DMS79 treated with DMSO at 0.1 percent for 48 hours (cell line): ENCODE measurements at regions not wholly inside any gene's neighbourhood (a gene's known extent, or its start where the extent isn't known, plus 50 kb on each side); places are given as distances from the start of the nearest gene placed in this dataset.
"Not testable (repeated sequence)": the region's sequence is repeated elsewhere in the genome, so short reads cannot be mapped to it uniquely, and the experiment has no call there.

Source experiments
- DNase-seq: peaks from one replicate; lab custom pipeline; 2025; lab: John Stamatoyannopoulos, UW

DNA sequence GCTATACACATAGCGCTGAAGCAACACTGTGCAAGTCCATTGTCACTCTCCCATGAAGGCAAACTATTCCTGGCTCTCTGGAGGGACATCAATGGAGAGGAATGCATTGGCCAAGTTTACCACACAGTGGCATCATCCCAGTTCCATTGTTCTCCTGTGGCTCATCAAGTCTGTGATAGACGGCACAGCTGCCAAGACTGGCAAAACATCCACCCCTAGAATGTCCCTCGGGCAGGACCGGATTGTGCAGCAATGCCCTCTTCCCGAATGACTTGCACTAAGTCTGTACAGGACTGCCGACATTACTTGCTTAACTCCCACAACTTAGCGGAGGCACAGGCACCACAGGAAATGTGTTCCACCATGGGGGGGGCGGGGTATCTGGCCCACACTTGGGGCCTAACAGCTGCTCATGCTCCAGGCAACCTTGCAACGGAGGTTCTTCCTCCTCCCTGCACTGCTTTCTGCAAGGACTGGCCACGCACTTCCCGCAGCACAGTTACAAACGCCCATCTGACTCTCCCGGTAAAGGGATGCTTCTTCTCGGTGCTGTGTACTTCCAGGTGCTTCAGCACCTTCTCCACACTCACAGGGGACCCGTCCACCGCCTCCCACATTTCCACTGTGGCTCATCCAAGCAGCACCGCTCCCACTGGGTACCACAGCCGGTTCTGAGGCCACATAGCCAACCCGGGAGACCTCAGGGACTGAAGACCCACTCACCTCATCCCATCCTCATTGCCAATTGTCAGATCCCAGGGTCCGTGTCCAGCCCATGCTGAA, 1309.6 kb upstream of the RAG2 start:
- DNase-seq: no peak

DNA sequence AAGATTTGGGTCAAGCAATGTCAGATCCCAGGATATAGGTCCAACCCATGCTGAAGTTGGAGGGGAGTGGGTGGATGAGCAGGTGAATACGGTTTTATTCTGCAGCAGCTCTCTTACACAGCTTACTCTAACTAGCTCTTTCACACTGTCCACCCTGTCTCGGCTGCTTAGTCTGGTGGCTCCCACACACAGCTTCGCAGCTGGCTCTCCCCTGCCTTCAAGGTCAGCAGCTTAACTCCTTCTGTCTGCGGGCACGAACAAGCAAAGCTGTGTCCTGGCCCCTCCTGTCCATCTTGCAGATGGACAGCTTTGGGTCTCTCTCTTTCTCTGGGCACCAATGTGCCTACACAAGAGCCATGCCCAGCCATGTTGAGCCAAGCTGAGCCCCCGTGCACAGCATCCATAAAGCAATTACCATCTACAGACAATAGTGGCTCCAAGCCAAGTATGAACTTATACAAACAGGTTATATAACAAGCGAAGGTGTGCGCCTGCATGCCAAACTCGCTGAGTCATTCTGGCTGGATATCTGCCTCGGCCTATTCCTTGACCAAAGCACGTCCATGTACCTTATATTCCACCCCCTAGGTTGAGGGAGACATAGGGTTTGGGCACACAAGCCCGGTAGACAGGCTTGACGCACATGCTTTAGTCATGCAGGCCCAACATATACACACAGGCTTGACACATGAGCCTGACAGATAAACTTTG, 1307.8 kb upstream of the RAG2 start:
- DNase-seq: no peak

DNA sequence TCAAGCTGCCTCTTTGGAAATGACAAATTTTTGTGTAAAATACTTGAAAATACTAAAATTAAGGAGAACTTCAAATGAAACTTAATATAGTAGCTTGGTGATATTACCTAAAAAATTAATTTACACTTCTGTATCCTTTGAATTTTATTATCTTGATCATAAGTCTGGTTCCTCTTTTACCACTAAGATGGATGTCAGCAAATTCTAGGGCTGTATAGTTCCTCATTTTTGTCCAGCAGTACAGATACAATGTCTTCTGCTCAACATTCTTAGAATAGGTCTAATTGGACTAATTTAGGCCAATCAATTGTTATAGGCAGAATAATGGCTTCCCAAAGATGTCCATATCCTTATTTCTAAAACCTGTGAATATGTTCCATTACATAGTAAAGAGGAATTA, 1298.0 kb upstream of the RAG2 start:
- DNase-seq: no peak

DNA sequence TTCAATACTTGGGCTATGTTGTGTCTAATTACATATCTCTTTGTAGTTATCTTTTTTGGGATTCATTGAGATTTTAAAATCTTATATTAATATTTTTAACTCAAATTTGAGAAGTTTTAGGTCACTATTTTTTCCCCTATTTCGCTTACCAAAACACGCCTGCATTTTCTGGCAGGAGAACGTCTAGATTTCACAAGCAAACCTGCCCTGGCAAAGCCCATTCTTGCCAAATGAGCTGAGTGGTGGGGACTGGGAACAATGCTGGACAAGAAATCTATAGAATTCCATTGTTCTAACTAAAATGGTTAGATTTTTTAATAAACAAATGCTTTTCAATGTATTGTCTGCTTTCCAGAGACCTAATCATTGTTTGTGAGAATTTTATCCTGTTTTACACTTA, 1283.7 kb upstream of the RAG2 start:
- no peak for DNase-seq

DNA sequence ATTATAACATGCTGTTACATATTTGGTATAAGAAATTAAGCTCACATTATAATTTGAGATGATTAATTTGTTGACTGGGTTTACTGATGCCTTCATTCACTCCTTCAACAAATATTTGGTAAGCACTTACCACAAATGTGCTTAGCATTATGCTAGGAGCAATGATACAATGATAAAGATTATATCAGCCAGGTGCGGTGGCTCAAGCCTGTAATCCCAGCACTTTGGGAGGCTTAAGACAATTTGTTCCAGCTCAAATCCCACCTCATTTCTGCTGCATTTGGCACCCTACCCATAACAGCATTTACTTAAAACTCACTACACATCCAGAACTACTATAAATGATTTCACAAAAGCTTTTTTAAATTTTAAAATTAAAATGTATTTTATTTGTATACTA, 1263.6 kb upstream of the RAG2 start:
- DNase-seq: no peak

DNA sequence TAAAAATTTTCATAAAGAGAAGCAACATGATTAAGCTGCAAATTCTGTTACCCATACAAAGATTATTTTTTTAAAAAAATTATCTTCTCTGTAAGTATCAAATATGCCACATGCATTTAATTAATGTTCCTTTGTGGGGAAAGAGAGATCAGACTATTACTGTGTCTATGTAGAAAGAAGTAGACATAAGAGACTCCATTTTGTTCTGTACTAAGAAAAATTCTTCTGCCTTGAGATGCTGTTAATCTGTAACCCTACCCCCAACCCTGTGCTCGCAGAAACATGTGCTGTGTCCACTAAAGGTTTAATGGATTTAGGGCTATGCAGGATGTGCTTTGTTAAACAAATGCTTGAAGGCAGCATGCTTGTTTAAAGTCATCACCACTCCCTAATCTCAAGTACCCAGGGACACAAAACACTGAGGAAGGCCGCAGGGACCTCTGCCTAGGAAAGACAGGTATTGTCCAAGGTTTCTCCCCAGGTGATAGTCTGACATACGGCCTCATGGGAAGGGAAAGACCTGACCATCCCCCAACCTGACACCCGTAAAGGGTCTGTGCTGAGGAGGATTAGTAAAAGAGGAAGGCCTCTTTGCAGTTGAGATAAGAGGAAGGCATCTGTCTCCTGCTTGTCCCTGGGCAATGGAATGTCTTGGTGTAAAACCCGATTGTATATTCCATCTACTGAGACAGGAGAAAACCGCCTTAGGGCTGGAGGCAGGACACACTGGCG, 1260.9 kb upstream of the RAG2 start:
- DNase-seq: not testable (repeated sequence)

DNA sequence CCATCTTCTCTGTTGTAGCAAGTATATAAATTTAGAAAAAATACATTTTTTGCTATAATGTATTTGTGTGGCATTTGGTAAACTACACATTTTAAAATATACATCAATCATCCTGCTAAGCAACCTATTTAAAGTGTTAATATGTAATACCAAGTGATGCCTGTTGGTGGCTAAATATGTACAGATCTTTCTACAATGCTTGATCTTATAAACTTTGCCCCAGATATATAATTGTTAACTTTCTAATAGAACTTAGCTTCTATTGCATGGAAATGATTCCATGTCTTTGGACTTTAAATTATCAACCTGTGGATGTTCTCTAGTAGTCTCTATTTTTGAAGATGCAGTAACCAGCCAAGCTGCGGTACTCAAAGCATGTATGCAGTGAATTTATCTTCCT, 1260.4 kb upstream of the RAG2 start:
- no peak for DNase-seq

DNA sequence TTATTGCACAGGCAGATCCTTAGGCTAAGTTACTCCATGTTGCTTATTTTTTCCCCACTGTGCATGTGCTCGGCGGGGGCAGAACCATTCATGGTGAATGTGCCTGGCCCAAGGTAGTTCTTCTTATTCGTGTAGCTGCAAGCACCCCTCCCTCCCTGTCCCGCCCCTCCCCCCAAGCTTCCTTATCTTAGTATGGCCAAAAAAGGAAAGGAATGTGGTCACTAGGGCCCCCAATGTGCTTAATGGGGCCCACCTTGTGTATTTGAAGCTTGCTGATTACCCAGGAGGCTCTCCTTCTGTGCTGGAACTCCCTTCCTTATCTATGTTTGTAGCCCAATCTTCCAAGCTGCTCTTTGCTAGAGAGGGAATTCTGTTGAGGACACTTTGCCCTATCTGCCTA, 1259.7 kb upstream of the RAG2 start:
- no peak for DNase-seq

DNA sequence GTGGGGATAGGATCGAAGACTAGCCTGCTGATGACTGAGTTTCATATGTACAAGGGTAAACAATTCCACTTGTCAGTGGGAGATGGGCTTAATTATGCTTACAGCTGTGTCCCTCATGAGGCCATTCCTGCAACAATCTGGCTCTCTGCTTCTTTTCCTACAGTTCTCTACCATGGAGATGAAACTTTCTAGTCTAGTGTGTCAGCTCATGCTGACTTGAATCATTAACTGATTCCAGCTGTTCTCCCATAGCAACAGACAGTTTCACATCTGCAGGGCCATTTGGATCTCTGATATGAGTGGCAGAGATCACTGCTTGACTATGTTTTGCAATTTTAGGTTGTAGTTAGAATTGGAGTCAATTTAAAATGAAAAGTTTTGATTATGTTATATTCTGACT, 1251.7 kb upstream of the RAG2 start:
- DNase-seq: no peak

DNA sequence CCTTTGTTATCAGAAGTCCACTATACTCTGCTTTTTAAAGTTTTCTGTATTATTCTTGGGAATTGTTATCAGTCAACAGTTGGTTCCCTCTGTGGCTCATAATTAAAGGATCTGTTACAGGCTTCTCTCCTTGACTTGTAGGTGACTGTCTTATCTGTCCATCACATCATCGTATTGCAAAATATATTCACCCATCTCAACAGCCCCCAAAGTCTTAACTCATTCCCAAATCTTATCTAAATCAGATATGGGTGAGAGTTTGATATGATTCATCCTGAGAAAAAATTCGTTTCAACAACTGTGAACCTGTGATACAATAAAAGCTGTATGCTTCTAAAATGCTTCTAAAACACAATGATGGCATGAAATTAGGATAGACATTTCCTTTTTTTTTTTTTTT, 1245.6 kb upstream of the RAG2 start:
- DNase-seq: no peak

DNA sequence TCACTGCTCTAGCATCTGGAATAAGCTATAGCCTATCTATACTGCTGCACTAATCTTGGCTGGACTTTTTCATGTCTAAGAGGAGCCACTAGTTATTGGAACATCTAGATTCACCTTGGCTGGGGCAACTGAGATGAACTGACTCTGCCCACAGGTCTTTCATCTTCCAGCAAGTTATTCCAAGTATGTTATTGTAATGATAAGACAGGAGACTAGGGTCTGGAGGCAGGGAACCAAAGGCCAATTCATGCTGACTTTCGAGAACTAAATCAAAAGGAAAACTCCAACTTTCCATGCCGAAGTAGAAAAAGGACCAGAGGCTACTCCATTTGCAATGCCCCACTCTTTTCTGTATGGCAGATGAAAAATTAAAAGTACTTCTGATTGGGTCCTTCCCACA, 1243.0 kb upstream of the RAG2 start:
- DNase-seq: no peak

DNA sequence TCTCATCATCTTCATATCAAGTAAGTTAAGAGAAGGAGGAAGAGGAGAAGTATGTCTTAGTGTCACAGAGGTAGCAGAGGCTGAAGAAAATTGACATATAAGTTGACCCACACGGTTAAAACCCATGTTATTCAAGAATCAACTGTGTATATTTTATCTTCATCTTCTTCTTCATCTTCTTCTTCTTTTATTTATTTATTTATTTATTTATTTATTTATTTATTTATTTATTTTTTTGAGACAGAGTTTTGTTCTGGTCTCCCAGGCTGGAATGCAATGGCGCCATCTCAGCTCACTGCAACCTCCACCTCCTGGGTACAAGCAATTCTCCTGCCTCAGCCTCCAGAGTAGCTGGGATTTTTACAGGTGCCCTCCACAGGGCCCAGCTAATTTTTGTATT, 1242.3 kb upstream of the RAG2 start:
- not testable (repeated sequence) for DNase-seq

DNA sequence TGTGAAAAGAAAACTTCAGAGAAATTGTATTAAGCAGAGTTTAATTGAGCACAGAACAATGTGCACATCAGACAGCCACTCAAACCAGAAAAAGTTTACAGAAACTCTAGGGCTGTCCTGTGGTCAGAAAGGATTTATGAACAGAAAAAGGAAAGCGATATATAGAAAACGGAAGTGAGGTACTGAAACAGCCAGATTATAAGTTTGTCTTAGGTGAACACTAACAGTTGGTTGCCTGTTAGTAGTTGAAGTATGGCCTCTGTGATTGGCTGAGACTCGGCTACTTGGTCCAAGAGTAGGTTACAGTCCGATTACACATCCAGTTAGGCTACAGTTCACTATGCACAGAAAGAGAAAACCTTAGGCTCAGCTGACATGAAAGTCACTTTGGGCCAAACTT, 1232.5 kb upstream of the RAG2 start:
- DNase-seq: no peak

DNA sequence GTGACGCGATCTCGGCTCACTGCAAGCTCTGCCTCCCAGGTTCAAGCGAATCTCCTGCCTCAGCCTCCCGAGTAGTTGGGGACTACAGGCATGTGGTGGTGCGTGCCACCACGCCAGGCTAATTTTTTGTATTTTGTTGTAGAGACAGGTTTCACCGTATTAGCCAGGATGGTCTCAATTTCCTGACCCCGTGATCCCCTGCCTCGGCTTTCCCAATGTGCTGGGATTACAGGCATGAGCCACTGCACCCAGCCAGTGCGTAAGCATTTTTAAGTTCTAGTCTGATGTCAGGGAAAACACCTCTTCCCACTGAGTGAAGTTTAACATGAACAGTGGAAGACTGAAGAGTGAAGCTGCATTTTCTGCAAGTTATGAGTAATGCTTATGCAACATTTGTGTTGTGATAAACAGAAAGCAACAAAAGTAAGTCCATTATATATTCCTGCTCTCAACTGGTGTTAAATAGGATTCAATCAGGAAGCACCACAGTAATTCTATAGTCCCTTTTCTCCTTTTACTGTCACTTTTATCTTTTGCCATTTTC, 1219.8 kb upstream of the RAG2 start:
- DNase-seq: no peak

DNA sequence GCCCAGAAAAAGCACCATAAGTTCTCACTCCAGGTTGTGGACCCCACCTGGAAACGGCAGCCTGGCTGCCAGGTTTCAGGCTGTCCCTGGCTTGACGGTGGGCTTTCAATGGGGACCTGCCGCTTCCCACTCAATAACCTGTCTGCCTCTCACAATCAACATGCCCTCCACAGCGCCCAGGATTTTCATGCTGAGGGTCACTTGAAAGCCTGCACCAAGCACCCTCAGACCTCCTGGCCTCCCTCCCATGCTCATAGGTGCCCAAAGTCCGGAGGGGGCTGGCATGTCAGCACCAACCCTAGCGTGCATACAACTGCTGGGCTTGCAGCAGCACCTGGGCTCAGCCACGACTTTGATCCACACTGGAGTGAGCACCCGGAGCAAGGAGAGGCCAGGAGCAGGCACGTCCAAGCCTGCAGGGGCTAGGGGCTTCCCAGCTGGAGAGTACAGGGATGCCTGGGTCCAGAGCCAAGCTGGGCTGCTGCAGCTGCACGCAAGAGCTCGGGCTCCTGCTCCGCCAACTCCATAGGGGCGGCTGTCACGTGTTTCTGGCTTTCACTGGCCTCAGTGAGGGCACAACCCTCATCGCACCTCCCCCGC, 1214.3 kb upstream of the RAG2 start:
- no peak for DNase-seq

DNA sequence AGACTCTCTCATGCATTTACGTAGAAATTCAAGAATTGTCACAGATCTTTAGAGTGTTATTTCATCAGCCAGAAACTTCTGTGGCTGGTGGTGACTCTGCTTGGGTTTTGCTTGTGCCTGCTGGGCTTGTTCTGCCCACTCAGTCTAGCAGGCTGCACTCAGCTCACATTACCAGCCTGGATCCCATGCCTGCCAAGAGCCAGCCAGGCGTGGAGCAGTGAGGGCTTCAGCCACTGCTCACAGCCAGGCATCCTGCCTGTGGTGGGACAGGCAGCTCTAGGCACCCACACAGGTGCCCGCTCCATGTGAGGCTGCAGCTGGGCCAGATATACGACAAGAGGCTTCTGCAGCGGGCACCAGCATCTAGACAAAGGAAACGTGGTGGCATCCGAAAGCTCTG, 1213.3 kb upstream of the RAG2 start:
- no peak for DNase-seq

DNA sequence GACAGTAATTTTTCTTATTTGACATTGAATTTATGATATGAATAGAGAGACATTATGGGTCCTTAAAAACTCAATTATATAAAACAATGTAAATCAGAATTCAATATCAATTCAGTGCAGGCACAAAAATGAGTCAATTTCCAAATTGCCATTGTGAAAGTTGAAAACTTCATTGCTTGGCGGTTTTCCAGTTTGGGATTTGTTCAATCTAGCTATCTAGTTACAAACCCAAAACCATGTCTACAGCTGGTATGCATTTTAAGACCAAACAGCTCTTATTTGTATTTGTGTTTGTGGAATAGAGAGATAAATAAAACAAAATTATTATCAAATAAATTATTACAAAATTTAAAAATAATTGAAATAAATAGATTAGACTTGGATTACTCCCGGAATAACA, 1206.6 kb upstream of the RAG2 start:
- no peak for DNase-seq

DNA sequence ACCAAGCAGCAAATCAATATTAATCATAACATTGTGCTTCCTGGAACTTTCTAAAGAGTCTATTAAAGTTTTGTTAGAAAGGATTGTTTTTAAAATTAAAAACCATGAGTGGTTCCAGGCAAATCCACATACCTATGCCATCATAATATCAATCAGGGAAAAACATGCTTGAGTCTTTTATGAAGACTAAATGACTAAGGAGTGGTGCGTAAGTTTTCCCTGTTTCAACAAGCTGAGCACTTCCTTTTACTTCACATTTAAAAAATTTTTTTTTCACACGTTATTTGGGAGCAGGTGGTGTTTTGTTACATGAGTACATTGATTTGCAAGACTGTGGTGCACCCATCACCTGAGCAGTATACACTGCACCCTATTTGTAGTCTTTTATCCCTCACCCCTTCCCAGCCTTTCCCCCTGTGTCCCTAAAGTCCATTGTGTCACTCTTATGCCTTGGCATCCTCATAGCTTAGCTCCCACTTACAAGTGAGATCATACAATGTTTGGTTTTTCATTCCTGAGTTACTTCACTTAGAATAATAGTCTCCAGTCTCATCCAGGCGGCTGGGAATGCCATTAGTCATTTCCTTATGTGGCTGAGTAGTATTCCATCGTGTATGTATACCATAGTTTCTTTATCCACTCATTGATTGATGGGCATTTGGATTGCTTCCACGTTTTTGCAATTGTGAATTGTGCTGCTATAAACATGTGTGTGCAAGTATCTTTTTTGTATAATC, 1190.3 kb upstream of the RAG2 start:
- DNase-seq: no peak

DNA sequence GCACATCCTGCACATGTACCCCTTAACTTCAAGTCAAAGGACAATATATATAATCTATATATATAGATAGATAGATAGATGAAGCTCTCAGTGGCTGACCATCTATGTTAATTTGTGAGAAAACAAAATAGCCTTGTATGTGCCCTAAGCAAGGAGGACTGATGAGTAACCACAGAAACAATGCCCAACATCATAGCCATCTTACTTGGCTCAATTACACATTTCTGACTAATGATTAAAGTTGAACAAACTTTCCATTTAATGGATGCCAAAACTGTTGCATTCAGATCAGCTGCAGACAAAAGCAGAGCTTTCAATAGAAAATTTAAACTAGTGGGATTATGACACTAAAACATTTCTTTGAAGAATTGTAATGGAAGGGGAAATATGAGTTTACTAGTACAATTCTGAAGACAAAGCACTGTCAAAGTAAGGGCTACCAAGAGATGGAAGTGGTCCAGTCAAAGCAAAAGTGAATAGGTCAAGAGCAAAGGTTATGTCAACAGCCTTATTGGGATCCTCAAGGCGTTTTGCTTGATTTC, 1188.2 kb upstream of the RAG2 start:
- DNase-seq: no peak

DNA sequence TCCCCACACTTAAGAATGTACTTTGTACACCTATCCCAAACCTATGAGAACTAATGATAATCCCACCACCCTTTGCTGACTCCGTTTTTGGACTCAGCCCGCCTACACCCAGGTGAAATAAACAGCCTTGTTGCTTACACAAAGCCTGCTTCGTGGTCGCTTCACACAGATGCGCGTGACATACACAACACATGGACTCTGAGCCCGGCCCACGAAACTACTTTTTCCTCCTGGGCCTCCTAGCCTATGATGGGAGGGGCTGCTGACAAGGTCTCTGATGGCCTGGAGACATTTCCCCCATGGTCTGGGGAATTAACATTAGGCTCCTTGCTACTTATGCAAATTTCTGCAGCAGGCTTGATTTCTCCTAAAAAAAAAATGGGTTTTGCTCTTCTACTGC, 1176.4 kb upstream of the RAG2 start:
- DNase-seq: no peak

DNA sequence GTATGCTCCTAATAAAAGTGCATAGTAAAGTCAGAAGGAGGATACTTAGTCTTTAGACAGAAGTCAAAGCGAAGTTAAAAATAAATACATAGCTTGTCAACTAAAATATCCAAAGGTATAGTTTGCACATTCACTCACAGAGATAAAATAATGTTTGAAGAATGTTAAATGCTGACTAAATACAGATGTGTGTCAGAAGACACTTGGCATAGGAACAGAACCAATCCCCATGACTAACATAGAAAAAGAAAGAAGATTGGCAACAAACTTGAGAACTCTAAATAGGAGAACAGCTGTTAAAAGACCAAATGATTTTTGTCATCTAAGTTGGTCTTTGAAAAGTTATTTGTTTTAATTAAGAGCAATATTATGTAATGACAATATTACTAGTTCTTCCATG, 1172.1 kb upstream of the RAG2 start:
- DNase-seq: no peak
